DOHH2 (cell line): ENCODE measurements at regions not wholly inside any gene's neighbourhood (a gene's known extent, or its start where the extent isn't known, plus 50 kb on each side); places are given as distances from the start of the nearest gene placed in this dataset.

ENCODE experiments used
- CTCF ChIP-seq: fragments of 200-600 bp; sonication (generic); IDR thresholded peaks from one replicate; pipeline ENCODE4 v1.5.1; 2014; ENCODE audit warnings: antibody characterized with exemption, mild to moderate bottlenecking, low read depth, low read length; ENCODE audit not compliant: poor library complexity, severe bottlenecking
- EZH2phosphoT487 ChIP-seq: fragments of 200-600 bp; sonication (generic); IDR thresholded peaks from 2 replicates; pipeline ENCODE4 v1.6.1; 2017; ENCODE audit warnings: borderline replicate concordance, mild to moderate bottlenecking, antibody characterized with exemption, low read length, moderate library complexity, mixed read lengths

GRCh38 chr5:89638871-89639270 is 755.9 kb upstream of the MEF2C start:
- TF ChIP-seq EZH2phosphoT487, result no peak
- no peak for TF ChIP-seq CTCF
